GM13976 (cell line): ENCODE measurements at regions not wholly inside any gene's neighbourhood (a gene's known extent, or its start where the extent isn't known, plus 50 kb on each side); places are given as distances from the start of the nearest gene placed in this dataset.

ENCODE experiments used
- DNase-seq: peaks from one replicate; pipeline ENCODE4 v3.0.0; 2012; ENCODE audit warnings: low spot score
- CTCF ChIP-seq: IDR thresholded peaks from 2 replicates; pipeline ENCODE4 v1.5.1; 2012; ENCODE audit warnings: borderline replicate concordance, mild to moderate bottlenecking; ENCODE audit not compliant: insufficient read depth; ENCODE audit errors: extremely low read depth, missing control alignments, control extremely low read depth
- in situ Hi-C: fragments of 300-500 bp; cut with MboI; formaldehyde crosslinking; loops from one replicate; pipeline ENCODE4 v1.12.0; 2022; ENCODE audit warnings: low sequenced_read_pairs, mixed read lengths, inconsistent platforms; ENCODE audit not compliant: unreplicated experiment

GRCh38 chr22:48675830-48676145, 1151.9 kb downstream of the BRD1 start:
- no peak for TF ChIP-seq CTCF
- in situ Hi-C loops, result no loop called here

GRCh38 chr22:48675141-48675829, 1152.4 kb downstream of the BRD1 start:
- in situ Hi-C loops, result no loop called here
- no peak for DNase-seq
- TF ChIP-seq CTCF, result no peak

More at GRCh38 chr22:48675830-48676145, 1151.9 kb downstream of the BRD1 start:
- no peak for DNase-seq

GRCh38 chr22:48673806-48674500, 1153.7 kb downstream of the BRD1 start:
- no peak for TF ChIP-seq CTCF
- DNase-seq, result no peak
- in situ Hi-C loops, result no loop called here

- in situ Hi-C loops, result no loop called here
- no peak for TF ChIP-seq CTCF
- no peak for DNase-seq
These were observed 1155.3 kb downstream of the BRD1 start for GRCh38 chr22:48672387-48672786.

- no peak for TF ChIP-seq CTCF
- in situ Hi-C loops, result no loop called here
These were observed 1156.9 kb downstream of the BRD1 start for GRCh38 chr22:48670731-48671130.

GRCh38 chr22:48669986-48670716, 1157.5 kb downstream of the BRD1 start:
- in situ Hi-C loops, result no loop called here

More at GRCh38 chr22:48670731-48671130, 1156.9 kb downstream of the BRD1 start:
- DNase-seq, result no peak

More at GRCh38 chr22:48669986-48670716, 1157.5 kb downstream of the BRD1 start:
- DNase-seq, result no peak
- TF ChIP-seq CTCF, result no peak
